ENCODE measurements at regions not wholly inside any gene's neighbourhood (a gene's known extent, or its start where the extent isn't known, plus 50 kb on each side); places are given as distances from the start of the nearest gene placed in this dataset.

DNA sequence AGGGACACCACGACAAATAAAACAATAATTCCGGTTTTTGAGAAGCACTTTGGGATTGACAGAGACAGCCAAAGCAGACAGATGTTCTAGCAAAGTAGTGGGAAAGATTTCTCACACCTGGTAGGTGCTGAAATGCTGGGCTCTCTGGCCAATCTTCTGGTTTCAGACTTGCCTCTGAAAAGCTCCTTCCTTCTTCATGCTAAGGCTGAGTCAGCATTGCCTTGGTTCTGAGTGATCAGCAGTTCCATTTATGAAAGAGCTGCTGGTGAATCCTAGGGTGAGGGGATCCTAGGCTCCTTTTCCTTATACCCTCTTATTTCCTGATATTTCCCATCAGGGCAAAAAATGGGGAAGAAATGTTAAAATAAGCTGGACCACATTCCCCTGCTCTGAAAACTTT, 268.7 kb upstream of the SALL1 start:
- TF ChIP-seq, protein P1, sequence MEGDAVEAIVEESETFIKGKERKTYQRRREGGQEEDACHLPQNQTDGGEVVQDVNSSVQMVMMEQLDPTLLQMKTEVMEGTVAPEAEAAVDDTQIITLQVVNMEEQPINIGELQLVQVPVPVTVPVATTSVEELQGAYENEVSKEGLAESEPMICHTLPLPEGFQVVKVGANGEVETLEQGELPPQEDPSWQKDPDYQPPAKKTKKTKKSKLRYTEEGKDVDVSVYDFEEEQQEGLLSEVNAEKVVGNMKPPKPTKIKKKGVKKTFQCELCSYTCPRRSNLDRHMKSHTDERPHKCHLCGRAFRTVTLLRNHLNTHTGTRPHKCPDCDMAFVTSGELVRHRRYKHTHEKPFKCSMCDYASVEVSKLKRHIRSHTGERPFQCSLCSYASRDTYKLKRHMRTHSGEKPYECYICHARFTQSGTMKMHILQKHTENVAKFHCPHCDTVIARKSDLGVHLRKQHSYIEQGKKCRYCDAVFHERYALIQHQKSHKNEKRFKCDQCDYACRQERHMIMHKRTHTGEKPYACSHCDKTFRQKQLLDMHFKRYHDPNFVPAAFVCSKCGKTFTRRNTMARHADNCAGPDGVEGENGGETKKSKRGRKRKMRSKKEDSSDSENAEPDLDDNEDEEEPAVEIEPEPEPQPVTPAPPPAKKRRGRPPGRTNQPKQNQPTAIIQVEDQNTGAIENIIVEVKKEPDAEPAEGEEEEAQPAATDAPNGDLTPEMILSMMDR (IDR thresholded peaks at IDR 0.05; ENCODE audit: low read depth, low read length, missing control alignments), result no peak
- no peak overlapping the region for H3K4me3 ChIP-seq (ENCODE audit: low read depth, low read length)
- DNase-seq (ENCODE audit: low read depth), result no peak
- in situ Hi-C loops (cut with HindIII; ENCODE audit: low sequenced_read_pairs), result no loop called here

- no peak overlapping the region for H3K4me3 ChIP-seq (ENCODE audit: low read depth, low read length)
- TF ChIP-seq, protein P1 (IDR thresholded peaks at IDR 0.05; ENCODE audit: low read depth, low read length, missing control alignments), result no peak
- in situ Hi-C loops (cut with HindIII; ENCODE audit: low sequenced_read_pairs), result no loop called here
- no peak for DNase-seq (ENCODE audit: low read depth)
Measured at GRCh38 chr16:51418258-51418657, 267.2 kb upstream of the SALL1 start.

- in situ Hi-C loops (cut with HindIII; ENCODE audit: low sequenced_read_pairs), result no loop called here
- DNase-seq (ENCODE audit: low read depth), result peak; percentile 79
- TF ChIP-seq, protein P1 (IDR thresholded peaks at IDR 0.05; ENCODE audit: low read depth, low read length, missing control alignments), result no peak
Measured at GRCh38 chr16:51416926-51417325, 265.9 kb upstream of the SALL1 start.

GRCh38 chr16:51410125-51410524, 259.1 kb upstream of the SALL1 start:
- in situ Hi-C loops (cut with HindIII; ENCODE audit: low sequenced_read_pairs), result no loop called here
- no peak overlapping the region for H3K4me3 ChIP-seq (ENCODE audit: low read depth, low read length)
- TF ChIP-seq, protein P1 (IDR thresholded peaks at IDR 0.05; ENCODE audit: low read depth, low read length, missing control alignments), result no peak
- no peak for DNase-seq (ENCODE audit: low read depth)

More at GRCh38 chr16:51416926-51417325, 265.9 kb upstream of the SALL1 start:
- no peak overlapping the region for H3K4me3 ChIP-seq (ENCODE audit: low read depth, low read length)

GRCh38 chr16:51409001-51409675, 258.1 kb upstream of the SALL1 start:
- TF ChIP-seq, protein P1 (IDR thresholded peaks at IDR 0.05; ENCODE audit: low read depth, low read length, missing control alignments), result no peak
- DNase-seq (ENCODE audit: low read depth), result no peak
- H3K4me3 ChIP-seq (ENCODE audit: low read depth, low read length), result no peak overlapping the region
- in situ Hi-C loops (cut with HindIII; ENCODE audit: low sequenced_read_pairs), result no loop called here

GRCh38 chr16:51408357-51408756, 257.3 kb upstream of the SALL1 start:
- H3K4me3 ChIP-seq (ENCODE audit: low read depth, low read length), result no peak overlapping the region
- no peak for DNase-seq (ENCODE audit: low read depth)
- in situ Hi-C loops (cut with HindIII; ENCODE audit: low sequenced_read_pairs), result no loop called here
- TF ChIP-seq, protein P1 (IDR thresholded peaks at IDR 0.05; ENCODE audit: low read depth, low read length, missing control alignments), result no peak

Measured in astrocyte of the cerebellum (primary cell).